ENCODE measurements at regions not wholly inside any gene's neighbourhood (a gene's known extent, or its start where the extent isn't known, plus 50 kb on each side); places are given as distances from the start of the nearest gene placed in this dataset.

DNA sequence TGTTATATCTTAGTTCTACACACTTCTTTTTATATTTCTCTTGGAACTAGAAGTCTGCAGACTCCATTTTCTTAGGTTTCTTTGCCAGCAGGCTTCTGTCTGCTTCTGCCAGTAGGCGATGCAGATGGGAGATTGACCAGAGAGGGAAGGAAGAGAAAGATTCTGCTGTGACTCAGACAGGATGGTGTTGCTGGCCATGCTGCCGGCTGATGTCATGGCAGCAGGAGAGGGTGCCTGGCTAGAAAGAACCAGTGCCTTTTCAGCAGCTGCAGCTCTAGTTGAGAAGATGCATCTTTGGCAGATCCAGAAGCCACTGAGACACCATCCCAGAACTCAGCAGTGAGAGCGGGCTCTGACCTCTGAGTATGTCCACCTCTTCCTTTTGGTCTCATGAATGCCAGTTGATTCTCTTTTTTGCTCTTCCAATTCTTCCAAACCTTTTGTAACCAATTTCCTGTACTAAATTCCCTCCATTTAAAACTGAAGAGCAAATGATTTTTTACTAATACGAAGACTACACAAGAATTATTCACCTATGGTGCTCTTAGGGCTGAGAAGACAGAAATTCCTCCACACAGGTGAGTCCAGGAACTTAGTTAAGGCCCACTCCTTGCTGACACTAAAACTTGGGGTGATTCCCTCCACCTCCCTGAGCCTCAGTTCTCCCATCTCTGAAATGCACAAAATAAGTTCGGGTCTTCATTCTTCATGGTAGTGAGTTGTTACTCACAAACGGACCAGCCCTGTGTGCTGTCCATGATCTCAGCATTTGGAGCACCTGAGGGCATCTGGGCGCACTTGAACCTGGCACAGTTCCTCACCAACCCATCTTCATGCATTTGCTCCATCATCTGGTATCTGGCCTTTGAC lies 200.7 kb downstream of the MYCN start:
- DNase-seq = peak; percentile 63

- no peak for DNase-seq
Measured at GRCh38 chr2:16139663-16140615, 199.6 kb downstream of the MYCN start.

- peak; percentile 14 for DNase-seq
Measured at GRCh38 chr2:16138811-16139662, 198.7 kb downstream of the MYCN start.

DNA sequence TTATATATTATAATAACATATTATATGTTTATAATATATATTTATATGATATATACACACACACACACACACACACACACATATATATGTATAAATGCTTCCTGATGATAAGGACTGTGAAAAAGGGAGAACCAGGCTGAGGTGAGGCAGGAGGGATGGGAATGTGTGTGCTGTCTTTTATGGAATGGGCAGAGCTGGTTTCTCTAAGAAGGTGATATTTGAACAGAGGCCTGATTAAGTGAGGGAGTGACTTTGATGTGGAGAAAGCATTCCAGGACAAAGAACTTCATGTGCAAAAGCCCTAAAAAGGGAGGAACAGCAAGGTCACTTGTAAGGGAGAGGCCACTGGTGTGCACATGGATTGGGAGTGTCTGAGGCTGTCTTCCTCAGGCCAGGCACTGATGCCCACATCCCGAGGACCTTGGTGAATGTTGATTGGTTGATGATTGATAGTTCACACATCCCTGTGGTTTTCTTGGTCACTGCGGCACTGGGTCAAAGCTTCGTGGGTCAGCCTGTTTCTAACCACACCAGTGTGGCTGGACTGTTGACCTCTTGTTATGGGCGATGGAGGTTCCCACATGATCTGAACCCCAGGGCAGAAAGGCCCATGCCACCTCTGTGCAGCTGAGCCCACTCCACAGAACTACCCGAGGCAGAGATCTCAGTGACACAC lies 196.9 kb downstream of the MYCN start:
- DNase-seq = peak; percentile 31

GRCh38 chr2:16136461-16137035 lies 196.2 kb downstream of the MYCN start:
- no peak for DNase-seq

DNA sequence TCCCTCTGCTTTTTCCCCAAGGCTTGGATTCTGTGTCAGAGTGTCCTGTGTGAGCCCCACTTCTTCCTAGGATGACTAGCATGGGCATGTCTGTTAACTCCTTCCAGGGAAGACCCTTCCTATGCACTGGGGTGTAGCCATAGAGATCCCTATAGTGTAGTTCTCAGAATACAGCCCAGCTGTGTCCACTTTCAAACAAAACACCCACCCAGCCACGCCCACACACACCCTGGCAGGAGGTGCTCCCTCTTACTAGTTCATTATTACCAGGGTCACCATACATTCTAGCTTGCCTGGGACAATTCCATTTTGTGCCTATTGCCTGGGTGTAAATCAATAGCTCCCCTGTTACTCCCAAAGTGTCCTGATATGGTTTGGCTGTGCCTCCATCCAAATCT lies 195.6 kb downstream of the MYCN start:
- peak; percentile 34 for DNase-seq

DNA sequence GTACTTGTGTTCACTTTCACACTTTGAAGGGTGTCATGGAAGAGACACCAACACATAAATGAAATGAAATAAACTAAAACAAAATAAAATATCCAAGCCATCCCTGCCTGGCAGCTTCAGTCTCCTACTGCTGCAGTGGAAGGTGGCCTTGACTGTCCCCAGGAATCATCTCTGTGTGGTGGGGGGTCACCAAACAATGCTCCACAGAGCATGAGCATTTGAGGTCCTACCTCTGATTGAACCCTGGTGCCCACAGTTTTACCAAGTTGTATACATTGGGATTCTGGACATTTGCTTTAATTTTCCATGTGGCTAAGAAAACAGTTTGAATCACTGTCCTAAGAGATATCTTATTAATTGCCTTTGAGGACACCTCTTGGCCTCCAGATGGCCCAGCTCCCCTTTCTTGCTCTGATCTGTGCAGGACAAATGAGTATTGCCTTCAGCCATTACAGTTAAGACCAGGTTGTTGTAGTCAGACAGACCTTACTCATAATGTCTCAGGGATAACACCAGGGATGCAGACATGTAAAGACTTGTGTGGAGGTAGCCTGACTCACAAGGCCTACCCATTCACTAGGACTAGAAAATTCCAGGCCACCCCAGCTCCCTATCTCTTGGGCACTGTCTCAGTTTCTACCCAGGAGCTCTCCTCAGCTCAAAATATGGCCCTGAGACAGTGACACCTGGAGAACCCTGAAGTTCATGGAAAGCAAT lies 195.0 kb downstream of the MYCN start:
- DNase-seq = peak; percentile 34

DNA sequence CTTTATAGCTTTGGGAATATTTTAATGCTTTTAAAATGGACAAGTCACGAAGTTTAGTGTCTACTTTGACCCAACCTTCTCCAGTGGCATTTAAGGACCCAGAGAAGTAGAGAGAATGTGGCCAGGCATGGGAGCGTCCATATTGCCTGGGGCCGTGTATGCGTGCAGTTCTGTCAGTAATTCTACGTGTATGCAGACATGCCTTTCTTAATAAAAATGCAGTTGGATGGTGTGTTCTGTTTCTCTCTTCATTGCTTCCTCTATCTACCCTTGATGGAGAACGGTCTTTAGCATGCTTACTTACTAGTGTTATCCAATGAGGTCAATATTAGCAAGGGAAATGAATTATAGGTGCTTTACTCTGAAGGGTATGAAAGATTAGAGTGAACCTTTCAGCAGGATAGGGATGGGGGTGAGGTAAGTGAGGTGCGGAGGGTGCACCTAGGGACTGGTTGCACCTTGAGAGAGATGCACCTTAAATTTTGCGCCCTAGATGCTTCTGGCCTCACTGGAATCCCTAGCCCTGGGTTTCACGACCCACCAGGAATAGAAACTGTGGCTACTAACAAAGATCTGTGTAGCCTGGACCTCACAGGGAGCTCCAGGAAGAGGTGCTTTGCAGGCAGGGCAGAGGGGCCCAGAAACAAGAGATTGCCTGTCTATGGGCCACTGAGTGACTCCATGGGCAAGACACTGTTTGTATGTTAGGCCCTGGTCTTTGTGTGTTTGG lies 194.3 kb downstream of the MYCN start:
- DNase-seq = peak; percentile 28

DNA sequence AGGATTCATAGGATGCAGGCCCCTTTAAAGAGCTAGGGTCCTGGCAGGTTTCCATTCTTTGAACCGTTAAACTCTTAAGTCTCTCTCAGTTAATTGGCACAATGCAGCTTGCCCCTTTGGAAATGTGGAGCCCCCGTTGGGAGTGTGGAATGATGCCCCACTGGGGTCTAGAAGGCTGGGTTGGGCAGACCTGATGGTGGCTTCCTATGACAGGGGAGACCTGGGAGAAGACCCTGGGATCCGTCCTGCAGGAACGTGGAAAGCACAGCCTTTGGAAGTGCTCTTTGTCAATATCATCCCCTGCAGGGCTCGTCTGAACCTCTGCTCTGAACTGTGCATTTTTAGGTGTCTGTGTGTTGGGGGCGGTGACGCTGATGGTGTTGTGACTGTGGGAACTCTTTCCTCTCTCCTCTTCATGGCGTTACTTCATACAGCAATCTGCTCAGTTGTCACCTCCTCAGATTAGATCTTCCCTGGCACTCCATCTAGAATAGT lies 190.6 kb downstream of the MYCN start:
- DNase-seq = peak; percentile 12

- DNase-seq = peak; percentile 14
Measured at GRCh38 chr2:16130541-16130880, 190.2 kb downstream of the MYCN start.

DNA sequence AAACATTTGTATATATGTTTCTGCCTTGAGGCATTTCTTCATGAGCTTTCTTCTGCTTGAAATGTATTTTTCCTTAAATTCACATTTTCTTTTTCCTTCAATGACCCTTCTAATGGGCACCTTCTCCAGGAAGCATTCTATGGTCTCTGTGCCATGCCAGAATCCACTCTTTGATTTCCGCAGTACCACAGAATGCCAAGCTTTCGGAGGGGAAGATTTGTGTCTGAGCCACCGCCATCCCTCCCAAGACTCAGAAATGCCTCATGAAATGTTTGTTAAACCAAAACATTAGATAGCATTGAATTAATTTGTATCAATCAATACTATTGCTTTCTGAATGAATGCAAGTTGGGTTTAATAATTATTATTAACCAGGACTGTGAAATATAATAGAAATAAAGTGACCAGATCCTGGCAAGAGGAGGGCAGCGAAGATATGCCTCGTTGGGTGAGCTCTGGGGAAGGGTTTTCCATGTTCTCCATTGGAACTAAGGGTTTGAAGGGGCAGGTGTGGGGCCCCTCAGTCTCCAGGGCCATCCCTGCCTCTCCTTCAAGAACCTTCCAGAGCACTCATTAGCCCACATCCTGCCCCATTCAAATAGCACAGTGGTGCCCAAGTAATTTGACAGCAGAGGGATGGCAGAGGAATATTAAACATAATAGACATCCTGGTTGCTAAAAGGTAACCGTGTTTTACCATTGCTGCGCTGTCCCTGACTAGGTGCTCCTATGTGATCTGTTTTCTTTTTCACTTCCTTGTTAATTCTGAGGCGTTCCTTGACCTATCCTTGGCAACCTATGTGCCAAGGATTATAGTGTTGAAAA lies 189.6 kb downstream of the MYCN start:
- no peak for DNase-seq

DNA sequence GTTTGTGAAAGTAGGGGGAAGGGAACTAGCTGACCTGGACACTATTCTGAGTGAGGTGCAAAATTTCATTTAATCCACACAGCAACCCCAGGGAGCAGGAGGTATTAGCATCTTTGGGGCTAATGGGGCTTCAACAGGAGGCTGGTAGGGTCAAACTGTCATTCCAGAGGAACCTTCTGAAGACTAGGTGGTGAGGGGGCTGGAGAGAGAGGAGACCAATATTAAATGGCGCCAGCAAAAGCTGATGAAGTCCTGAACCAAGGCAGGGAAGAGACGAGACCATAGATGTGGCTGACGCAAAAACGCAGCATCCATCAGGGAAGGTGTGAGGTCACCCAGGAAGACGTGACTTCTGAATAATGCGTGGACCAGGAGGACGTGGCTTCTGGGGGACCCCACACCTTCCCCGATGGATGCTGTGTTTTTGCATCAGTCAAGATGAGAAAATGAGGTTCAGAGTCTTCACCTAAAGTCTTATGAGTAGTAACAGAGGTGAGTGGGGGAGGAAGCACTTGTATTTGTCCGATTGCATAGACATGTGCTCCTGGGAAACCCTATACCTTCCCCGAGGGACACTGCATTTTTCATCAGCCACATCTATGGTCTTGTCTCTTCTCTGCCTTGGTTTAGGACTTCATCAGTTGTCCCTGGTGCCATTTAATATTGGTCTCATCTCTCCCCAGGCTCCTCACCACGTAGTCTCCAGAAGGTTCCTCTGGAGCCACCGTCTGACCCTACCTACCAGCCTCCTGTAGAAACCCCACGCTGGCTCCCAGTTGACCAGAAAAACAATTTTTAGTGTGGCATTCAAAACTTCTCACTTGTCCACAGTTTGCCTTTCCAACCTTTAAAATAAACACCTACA lies 188.6 kb downstream of the MYCN start:
- DNase-seq = peak; percentile 23

DNA sequence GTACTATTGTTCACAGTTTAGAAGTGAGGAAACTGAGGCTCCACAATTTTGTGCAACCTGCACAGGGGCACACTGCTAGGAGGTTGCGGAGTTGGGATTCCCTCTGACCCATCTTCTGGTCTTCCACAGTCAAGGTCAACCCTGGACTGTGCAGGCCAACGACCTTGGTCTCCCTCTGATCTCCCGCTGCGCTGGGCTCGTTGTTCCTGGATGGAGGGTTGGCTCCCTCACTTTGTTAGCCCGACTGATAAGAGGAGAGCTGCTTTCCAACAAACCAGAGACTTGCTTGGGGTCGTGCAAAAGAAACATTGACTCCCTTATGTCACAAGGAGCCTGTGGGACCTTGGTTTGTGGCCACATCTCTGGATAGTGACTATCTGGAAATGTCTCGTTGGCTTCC lies 187.6 kb downstream of the MYCN start:
- DNase-seq = peak; percentile 37

DNA sequence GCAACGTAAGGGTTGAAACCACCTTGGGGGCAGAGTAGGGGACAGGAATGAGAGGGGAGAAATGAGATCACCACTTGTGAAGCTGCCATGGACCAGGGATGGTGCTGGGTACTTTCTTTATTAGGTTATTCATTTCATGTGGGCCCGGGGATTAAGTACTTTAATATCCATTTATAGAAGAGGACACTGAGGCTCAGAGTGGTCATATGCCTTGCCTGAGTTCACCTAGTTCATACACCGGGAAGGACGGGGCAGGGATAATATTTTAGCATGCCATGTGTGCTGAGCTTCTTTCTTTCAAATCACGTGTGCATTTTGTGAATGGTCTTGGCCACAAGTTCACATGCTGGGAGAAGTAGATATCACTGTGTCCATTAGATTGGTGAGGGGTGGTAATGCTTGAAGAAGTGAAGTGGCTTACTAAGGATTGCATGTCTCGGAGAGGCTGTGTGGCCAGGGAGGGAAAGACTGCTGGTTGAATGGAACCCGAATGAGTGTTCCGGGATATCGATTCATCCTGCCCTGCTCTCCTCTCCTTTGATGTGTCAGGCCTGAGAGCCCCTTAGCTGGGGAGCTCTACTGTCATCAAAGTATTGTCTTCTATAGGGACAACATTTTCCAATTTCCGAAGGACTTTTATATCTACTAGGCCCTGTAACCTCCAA lies 187.1 kb downstream of the MYCN start:
- peak; percentile 22 for DNase-seq

DNA sequence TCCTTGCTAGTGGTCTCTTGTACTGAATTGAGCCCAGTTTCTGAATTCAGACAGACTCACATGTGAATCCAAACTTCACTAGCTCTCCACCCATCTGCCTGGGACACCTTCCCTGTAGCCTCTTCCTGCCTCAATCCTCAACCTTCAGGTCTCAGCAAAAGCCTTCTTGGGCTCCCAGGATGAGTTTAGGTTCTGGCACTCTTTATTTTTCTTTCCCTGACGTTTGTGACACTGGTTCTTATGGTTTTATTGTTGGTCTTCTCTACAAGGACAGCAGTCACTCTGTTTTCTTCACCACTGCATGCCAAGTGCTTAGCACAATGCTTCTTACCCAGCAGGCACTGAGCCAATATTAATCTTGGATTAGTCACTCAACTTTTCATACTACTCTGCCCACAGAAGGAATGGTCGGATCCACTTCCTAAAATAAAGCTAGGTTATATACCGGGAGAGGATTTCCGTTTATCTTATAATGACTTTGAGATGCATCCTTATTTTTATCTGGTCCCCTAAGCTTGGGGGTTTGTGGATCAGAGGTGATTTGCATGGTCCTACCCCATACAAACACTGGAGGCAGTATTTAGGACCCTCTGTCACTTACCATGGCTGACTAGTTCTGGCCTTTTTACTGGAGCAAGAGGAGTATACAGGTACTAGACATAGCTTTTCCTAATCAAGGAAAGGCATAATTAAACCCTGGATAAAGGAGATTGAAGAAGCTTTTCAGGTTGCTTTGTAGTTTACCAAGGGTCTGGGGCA lies 186.3 kb downstream of the MYCN start:
- peak; percentile 14 for DNase-seq

GRCh38 chr2:16125614-16126516 lies 185.5 kb downstream of the MYCN start:
- DNase-seq = peak; percentile 45
